Central memory CD8-positive, alpha-beta T cell (primary cell): ENCODE measurements at regions not wholly inside any gene's neighbourhood (a gene's known extent, or its start where the extent isn't known, plus 50 kb on each side); places are given as distances from the start of the nearest gene placed in this dataset.

Source experiments
- ATAC-seq: fragments of 150-1000 bp; cut with Tn5 transposase; replicated peaks from 2 replicates; pipeline ENCODE4 v1.10.0; 2022; ENCODE audit warnings: mild to moderate bottlenecking, moderate FRiP score, moderate number of reproducible peaks; ENCODE audit not compliant: poor library complexity, severe bottlenecking; ENCODE audit errors: extremely low read depth
- DNase-seq, 2 donors: peaks; one replicate each; pipeline ENCODE4 v3.0.0; 2021; ENCODE audit warnings: low spot score in 2 of 2
- H3K27ac Mint-ChIP-seq: one replicate; pipeline ENCODE4 v1.8.0; 2022; ENCODE audit warnings: low read depth, mild to moderate bottlenecking, moderate library complexity, mixed read lengths
- H3K27me3 Mint-ChIP-seq: one replicate; pipeline ENCODE4 v1.8.0; 2022; ENCODE audit warnings: mixed read lengths
- H3K36me3 Mint-ChIP-seq: one replicate; pipeline ENCODE4 v1.8.0; 2022; ENCODE audit warnings: mild to moderate bottlenecking, moderate library complexity, mixed read lengths; ENCODE audit not compliant: insufficient read depth
- H3K4me1 Mint-ChIP-seq: one replicate; pipeline ENCODE4 v1.8.0; 2022; ENCODE audit warnings: mixed read lengths
- H3K4me3 Mint-ChIP-seq: one replicate; pipeline ENCODE4 v1.8.0; 2022; ENCODE audit warnings: mild to moderate bottlenecking, moderate library complexity, mixed read lengths
- H3K9me3 Mint-ChIP-seq: one replicate; pipeline ENCODE4 v1.8.0; 2022; ENCODE audit warnings: mixed read lengths

DNA sequence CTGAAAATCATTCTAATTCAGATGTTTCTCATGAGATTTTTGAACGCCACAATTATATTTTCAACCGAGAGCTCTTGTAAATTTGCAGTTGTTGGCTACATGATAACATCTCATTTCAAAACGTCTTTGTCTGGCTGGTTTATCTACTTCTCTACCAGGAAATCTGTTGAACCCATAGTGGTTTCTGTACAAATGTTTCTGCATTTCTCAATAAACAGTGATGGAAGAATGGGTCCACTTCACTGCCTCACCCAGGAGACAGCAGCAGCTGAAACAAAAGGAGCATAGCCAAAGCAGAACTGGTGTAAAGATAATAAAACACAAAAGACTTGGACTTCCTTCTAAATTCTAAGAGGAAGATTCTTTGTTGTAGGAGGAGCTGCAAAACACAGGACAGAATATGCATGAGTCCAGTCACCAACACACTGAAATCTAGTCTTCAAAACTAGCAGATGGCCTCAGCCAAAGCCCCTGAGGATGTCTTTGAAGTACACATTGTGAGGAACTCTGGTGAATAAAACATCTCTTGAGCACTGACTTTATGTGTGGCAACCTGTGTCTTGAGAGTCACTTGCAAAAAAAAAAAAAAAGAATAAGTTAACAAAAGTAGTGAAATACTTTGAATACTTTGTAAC, 68.6 kb upstream of the FGF14 start:
- ATAC-seq, result no peak
- Mint-ChIP-seq H3K9me3 (no peaks in the 10 kb centered on the region), H3K27me3 (peaks cover 25% of the 10 kb centered on the region), H3K27ac (no peak overlapping the region), H3K4me1 (no peaks in the 10 kb centered on the region), H3K4me3 (no peak overlapping the region), H3K36me3 (peaks cover 3% of the 10 kb centered on the region)
- DNase-seq, result no peak

DNA sequence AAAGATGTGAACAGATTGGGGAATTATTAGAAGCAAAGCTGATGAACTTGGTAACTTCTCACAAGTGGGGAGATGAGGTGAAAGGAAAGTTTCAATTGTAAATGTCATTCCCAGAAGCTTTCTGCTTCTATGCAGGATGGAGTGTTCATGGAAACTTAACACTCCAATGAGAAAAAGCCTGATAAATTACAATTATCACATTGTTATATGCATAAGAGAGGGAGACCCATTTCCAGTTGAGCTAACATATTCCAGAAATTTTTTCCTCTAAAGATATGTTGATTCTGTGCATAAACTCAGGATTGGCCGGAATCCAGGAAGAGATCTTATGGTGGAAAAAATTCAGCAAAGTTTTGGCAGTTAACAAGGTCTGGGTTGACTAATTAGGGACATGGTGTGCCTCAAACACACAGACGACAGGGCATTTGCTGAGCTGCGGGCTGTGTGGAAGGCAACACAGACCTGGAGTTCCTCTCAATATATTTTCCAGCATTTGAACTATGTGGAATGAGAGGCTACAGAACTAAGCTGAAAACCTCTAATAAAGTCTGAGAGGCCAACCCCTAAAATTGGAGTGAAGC, 64.9 kb upstream of the FGF14 start:
- H3K9me3 Mint-ChIP-seq, result no peaks in the 10 kb centered on the region
- H3K4me3 Mint-ChIP-seq, result no peak overlapping the region
- H3K4me1 Mint-ChIP-seq, result no peaks in the 10 kb centered on the region
- peaks cover 34% of the 10 kb centered on the region for H3K27me3 Mint-ChIP-seq
- DNase-seq (no peak), ATAC-seq (no peak)
- H3K27ac Mint-ChIP-seq, result no peak overlapping the region
- H3K36me3 Mint-ChIP-seq, result peaks cover 3% of the 10 kb centered on the region

DNA sequence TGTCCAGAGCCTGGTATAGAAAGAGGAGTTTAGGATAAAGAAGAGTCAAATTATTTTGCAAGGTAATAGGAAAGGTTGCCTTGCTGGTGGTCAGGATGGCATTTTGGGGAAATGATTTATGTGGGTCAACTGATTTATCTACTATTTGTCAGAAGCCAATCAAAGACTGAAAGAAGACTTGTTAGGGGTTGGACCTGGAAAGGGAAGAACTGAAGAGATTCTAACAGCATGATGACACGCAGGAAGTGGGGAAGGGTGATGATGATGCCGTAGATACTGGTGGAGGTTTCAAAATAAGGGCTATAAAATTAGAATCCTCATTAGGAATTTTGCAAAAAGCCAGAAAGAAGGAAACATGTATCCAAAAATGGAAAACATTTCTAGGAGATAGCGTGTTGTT, 60.7 kb upstream of the FGF14 start:
- no peak for ATAC-seq
- H3K27ac Mint-ChIP-seq, result no peak overlapping the region
- H3K27me3 Mint-ChIP-seq, result peaks cover 34% of the 10 kb centered on the region
- H3K9me3 Mint-ChIP-seq, result no peaks in the 10 kb centered on the region
- H3K36me3 Mint-ChIP-seq, result peaks cover 1% of the 10 kb centered on the region
- no peak overlapping the region for H3K4me3 Mint-ChIP-seq
- peaks cover 1% of the 10 kb centered on the region for H3K4me1 Mint-ChIP-seq
- DNase-seq, result no peak

DNA sequence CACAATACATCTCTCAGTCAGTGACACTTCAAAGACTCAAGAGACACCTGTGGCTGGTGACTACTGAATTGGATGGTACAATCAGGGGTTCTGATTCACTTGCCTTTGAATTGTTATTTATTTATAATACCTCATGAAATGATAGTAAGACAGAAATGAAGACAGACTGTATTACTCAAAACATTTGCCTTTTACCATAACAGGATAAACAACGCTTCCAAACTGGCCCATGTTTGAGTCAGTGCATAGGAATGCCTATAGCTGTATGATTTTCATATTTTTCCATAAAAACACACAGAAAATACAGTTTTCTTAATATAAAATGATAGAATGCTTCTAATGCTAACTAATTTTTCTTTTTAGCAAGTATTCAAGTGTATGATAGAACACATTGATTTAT, 59.5 kb upstream of the FGF14 start:
- DNase-seq (no peak), ATAC-seq (no peak)
- no peak overlapping the region for H3K27ac Mint-ChIP-seq
- no peak overlapping the region for H3K4me3 Mint-ChIP-seq
- H3K27me3 Mint-ChIP-seq, result peaks cover 28% of the 10 kb centered on the region
- peaks cover 3% of the 10 kb centered on the region for H3K36me3 Mint-ChIP-seq
- H3K4me1 Mint-ChIP-seq, result peaks cover 7% of the 10 kb centered on the region
- no peaks in the 10 kb centered on the region for H3K9me3 Mint-ChIP-seq

DNA sequence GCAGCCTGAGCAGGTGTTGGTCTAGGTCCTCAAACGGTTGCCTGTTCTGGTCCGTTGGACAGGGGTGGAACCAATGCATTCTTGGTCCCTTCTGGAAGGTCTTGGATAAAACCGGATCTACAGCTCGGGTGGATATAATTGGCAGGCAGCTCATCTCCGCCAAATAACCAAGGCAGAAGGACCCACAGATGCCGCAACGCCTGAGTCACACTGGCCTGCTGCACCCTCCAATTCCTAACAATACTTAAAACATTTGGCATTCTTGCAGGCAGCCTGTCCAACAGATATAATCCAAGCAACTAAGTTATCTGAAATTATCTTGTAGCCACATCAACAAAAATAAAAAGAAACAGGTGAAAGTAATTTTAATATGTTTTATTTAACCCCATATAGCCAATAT, 59.0 kb upstream of the FGF14 start:
- ATAC-seq, result no peak
- Mint-ChIP-seq H3K4me3 (no peak overlapping the region), H3K9me3 (no peaks in the 10 kb centered on the region), H3K4me1 (peaks cover 7% of the 10 kb centered on the region), H3K27ac (no peak overlapping the region), H3K27me3 (peaks cover 23% of the 10 kb centered on the region), H3K36me3 (peaks cover 2% of the 10 kb centered on the region)
- DNase-seq, result no peak

DNA sequence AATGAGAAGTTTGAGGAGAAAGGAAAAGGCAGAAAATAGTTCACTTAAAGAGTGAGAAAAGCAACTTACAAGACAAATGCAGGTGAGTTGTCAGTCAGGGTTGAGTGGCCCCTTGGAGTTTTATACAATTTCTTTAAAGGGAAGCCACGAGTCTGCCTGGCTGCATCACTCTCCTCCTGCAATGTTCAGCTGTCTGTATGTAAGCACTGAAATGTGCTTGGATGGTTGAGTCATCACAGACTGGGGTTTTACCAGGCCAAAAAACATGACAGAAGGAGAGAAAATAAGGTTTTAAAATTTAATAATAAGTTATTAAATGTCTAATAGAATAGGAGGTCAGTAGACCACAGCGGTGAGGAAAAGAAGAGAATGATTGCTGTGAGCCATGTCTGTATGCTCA, 51.0 kb upstream of the FGF14 start:
- H3K4me3 Mint-ChIP-seq, result no peak overlapping the region
- peaks cover 2% of the 10 kb centered on the region for H3K36me3 Mint-ChIP-seq
- ATAC-seq (no peak), DNase-seq (no peak)
- no peak overlapping the region for H3K27ac Mint-ChIP-seq
- peaks cover 7% of the 10 kb centered on the region for H3K4me1 Mint-ChIP-seq
- H3K27me3 Mint-ChIP-seq, result peaks cover 11% of the 10 kb centered on the region
- no peaks in the 10 kb centered on the region for H3K9me3 Mint-ChIP-seq
